Activated CD8-positive, alpha-beta memory T cell treated with anti-CD3 and anti-CD28 coated beads for 36 hours (primary cell): ENCODE measurements at regions not wholly inside any gene's neighbourhood (a gene's known extent, or its start where the extent isn't known, plus 50 kb on each side); places are given as distances from the start of the nearest gene placed in this dataset.

Experiments used
- CTCF ChIA-PET: fragments of 350-600 bp; sonication (Branson Sonifier 250); formaldehyde crosslinking; loops from one replicate; lab custom pipeline; 2021; ENCODE audit warnings: antibody characterized with exemption; lab: Charles Lee
- POLR2A ChIA-PET: fragments of 350-600 bp; sonication (Branson Sonifier 250); formaldehyde crosslinking; loops from one replicate; lab custom pipeline; 2021; ENCODE audit warnings: antibody characterized with exemption; lab: Charles Lee

DNA sequence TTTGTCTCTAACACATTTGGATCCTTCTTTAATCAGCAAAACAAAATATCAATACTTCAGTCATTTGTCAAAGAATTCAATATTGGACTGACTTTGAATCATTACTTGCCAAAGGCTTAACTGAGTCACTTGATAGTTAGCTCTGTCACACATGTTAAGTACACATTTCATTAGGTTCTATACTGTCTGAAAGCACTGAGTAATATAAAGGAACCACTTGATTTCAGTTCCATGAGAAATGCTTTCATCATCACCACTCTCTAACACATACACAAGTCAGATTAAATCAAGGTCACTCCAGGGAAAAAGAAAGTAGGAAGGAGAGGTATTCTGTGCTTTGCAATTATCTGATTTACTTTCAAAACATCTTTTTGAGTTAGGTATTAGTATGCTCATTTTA, 1233.1 kb downstream of the C4orf33 start:
- ChIA-PET POLR2A (no interaction called here), CTCF (no interaction called here)

DNA sequence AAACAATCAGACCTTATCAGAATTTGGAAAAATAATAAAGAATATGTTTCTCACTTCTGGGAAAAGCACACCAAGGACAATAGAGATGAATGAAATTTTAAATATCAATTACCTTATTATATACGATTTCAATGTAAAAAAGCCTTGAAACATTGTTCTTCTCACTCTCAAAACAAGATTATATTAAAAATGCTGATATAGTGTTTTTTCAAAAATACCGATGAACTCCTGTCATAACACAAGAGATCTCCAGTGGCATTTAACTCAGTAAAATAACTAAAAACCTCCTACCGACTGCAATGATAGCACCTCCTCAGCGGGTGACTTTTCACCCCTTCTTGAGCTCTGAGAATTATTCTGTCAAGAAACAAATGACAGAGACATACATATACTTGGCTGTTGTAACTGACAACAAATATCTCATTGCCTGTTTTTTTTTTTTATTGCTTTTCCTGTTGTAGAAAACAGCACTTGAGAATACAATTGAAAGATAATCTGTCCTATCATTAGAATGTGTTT, 1237.3 kb downstream of the C4orf33 start:
- POLR2A ChIA-PET = no interaction called here
- CTCF ChIA-PET = no interaction called here

DNA sequence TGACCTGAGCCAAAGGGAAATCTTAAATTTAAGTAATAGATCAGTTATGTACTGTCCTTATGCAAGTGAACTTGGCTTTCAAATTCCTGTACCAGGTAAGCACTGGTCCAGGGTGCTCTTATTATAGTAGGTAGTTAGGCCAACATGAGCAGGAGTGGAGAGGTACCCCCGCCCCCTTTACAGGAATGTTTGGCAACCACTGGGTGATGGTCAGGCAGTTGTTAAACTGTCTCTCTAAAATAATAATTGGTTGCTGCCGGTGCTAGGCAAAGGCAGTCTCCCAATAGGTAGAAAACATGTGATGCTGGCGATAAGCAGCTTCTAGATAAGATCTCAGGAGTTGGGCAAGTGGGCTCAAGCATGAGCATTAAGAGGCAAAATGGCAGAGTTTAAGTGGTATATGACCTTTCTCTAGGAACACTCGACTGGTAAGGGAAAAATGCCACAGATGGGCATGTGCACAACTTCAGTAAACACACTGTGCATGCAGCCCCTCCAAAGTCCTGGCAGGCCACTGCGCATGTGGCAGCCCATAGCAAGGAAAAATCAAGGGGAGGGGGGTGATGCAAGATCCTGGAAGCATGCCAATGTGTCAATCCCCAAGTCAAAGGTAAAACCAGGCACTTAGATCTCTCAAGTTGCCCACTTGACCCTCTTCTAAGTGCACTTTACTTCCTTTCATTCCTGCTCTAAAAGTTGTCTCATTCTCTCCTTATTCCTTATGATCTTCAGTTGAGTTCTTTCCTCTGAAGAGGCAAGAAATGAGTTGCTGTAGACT, 1239.7 kb downstream of the C4orf33 start:
- ChIA-PET CTCF (no interaction called here), POLR2A (no interaction called here)

DNA sequence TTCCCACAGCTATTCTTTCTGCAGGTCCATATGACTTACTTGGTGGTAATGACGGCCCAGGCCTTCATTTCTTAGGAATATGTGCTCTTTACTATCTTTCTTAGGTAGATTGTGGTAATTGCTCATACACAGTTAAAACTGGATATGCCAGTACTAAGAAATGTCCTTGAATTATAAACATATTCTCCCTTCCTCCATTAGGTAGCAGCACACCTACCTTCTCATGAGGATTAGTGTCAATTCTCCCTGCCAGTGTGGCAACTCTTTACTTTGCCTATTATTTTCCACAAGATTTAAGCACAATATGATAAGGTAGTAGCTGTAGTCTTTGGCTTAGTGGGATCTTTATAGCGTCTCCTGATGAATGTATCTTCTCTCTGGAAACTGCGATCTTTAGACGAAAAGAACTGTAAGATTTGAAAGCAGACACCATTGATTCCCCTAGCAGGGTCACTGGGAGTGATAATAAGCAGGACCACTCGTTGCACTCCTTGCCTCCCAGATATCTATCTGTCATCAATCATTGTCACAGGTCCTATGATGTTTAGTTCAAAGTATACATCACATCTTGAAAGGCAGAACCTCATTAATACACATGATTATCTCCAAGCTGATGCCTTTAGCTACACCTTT, 1240.7 kb downstream of the C4orf33 start:
- ChIA-PET CTCF (no interaction called here), POLR2A (no interaction called here)

DNA sequence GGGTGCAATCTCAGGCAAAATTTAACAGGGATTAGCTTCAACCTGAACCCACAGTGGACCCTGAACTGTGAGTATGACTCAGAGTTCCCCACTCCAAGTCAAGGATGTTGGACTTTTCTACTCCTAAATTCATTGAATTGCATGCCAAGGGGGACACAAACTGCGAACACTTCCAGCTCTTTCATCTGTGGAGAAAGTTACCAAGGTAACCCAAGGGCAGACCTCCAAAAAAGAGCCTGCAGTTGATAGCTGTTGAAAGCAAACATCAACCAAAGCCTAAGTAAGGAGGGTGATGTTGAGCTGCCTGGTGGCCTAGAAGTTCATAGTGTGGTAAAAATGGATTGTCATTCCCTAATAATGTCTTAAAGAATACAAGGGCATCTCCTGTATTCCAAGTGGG, 1242.9 kb downstream of the C4orf33 start:
- ChIA-PET POLR2A (no interaction called here), CTCF (no interaction called here)

DNA sequence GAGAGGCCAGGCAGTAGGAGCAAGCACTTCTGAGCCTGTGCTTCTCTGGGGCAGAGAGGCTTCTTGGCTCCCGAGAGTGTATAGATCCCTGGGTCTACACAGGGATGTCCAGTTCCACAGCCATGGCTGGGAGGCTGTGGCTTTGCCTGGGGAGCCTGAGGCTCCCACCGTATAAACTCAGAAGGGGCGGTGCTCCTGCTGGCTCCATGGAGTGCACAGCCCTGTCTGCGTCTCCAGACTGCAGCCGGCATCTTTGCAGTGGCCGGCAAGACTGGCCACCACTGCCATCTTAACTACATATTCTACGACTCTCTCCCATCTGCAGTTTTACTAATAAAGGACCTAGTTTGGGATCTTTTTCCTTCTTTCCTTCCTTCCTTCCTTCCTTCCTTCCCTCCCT, 1253.8 kb downstream of the C4orf33 start:
- POLR2A ChIA-PET = no interaction called here
- CTCF ChIA-PET = no interaction called here

DNA sequence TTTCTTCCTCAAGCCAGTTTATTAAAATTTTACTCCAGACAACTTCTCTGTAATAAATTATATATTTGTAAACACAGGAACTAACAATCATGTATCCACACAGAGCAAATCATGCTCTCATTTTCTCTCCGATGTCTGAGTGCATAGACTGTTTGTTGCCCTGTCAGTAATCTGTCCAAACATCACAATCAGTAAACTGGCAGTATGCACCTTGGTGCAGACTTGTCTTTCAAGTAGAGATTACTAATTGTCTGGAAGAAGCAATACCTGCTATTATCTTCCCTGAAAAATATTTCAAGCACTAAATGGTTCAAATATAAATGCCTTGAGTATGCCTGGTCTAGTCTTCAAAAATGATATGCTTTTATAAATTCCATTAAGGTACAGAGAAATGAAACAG, 1260.9 kb downstream of the C4orf33 start:
- CTCF ChIA-PET = no interaction called here
- POLR2A ChIA-PET = no interaction called here

DNA sequence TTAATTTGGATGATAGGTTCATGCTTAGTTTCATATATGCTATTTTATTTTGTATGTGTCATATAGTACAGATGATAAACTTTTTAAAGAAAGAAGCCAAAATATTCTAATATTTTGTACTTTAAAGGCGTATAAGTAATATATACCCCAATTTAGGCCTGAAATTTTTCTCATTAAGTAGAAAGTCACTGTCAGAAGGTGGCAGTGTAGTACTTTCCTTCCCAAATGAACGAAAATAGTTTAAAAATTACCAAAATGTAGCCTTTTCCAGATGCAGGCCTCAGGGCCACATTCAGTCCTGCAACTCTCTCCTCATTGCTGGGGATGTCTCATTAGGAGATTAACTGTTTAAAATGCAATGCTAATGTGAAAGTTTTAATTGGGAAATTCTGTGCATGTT, 1263.6 kb downstream of the C4orf33 start:
- CTCF ChIA-PET = no interaction called here

DNA sequence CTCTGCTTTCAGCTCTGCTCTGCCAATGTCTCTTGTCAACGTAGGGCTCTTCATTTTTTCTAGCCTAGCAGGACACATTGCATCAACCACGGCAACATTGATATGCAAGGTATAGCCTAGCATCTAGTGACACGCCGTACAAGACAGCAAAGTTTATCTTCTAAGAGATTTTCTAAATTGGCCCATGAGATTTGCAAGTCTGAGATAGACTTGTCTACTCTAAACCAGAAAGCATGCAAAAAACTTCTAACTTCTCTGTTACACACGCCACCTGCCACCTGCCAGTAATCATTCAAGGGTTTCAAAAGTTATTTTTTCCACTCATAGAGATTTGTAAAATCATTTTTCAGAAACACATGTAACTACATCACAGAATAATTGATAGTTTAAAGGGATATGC, 1265.7 kb downstream of the C4orf33 start:
- ChIA-PET POLR2A (no interaction called here), CTCF (no interaction called here)

More for the DNA sequence above, 1263.6 kb downstream of the C4orf33 start:
- POLR2A ChIA-PET = no interaction called here

DNA sequence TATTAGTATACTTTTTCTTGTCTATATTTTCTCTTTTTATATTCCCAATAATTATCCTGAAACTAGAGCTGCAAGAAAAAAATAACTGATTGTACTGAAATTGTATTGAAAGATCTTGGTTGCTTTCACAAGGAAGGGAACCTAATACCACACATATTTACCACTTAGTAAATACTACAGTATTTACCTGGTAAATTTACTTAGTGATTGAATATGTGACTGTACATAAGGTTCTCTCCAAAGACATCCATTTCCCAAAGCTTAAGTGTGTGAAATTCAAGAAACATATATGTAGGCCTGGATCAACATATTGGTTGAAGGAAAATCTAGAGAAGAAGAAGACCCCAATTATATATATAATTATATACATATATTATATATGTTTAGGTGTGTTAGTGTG, 1272.7 kb downstream of the C4orf33 start:
- CTCF ChIA-PET = no interaction called here

DNA sequence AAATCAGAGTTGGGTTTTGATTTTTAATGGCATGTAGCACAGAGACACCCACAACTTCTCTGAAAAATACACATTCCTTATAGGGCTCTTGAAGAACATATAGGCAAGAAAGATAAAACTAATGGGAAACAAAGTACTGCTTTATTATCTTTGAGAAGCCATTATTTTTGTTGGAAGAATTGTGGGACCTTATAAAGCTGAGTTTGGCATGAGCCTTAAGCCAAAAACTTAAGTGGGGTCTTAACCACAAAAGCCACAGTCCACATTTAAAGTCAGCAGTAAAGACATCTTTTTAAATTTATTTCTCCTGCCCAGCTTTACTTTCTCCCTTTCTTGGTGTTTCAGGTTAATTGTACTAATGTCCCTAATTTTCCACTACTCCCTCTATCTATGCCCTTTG, 1297.3 kb downstream of the C4orf33 start:
- ChIA-PET POLR2A (no interaction called here), CTCF (no interaction called here)

More for the DNA sequence above, 1272.7 kb downstream of the C4orf33 start:
- POLR2A ChIA-PET = no interaction called here

DNA sequence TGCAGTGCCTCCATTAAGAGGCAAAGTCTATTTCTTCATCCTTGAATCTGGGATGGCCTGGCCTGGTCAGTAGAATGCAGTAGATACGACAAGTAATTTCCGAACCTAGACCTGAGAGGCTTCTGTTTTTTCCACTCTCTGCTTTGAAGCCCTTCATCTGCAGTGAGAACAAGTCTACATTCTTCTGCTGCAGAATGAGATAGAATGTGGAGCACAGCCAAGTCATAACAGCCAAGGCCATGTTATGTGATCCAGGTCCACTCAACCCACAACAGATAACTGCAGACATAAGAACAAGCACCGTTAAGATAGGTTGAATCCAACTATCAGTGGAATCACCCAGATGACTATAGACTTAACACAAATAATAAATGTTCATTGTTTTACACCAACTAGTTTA, 1297.7 kb downstream of the C4orf33 start:
- ChIA-PET CTCF (interaction anchor here (0.6 kb wide), 1 partner anchor 240 kb away, joined by 3 read pairs; no protein-coding TSS in a partner anchor), POLR2A (no interaction called here)

DNA sequence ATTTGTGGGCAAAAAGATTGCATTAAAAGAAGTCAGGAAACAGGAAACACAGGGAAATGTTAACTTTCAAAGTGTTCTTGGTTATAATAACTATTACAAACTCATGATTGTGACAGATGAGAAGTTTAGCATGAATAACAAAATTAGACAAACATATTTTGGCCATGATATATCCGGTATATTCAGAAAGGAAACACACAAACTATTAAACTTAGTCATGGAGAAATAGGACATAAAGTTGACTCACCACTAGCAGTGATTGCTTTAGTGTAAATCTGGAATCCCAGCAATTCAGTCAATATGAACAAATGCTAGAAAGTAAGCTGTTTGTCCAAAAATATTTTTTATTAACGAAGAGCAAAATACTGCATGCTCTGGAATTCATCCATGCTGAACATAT, 1299.9 kb downstream of the C4orf33 start:
- POLR2A ChIA-PET = no interaction called here
- CTCF ChIA-PET = no interaction called here

DNA sequence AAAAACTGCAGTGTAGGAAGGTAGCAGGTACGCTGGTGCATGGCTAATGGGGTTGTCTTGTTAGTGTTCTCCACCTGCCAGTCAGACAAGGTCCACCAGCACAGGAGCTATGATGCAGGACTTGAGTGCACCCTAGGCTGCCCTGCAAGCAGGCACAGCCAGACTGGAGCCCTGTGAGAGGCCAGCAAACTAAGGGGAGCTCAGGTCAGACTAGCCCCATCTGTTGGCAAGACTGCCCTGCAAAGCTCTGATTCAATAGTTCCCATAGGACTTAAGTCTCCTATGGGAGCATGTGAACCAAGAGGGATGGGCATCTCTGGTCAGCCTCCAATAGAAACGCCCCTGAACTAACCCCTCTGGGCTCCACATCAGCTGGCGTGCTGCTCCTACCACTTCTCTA, 1307.3 kb downstream of the C4orf33 start:
- ChIA-PET POLR2A (no interaction called here), CTCF (no interaction called here)

DNA sequence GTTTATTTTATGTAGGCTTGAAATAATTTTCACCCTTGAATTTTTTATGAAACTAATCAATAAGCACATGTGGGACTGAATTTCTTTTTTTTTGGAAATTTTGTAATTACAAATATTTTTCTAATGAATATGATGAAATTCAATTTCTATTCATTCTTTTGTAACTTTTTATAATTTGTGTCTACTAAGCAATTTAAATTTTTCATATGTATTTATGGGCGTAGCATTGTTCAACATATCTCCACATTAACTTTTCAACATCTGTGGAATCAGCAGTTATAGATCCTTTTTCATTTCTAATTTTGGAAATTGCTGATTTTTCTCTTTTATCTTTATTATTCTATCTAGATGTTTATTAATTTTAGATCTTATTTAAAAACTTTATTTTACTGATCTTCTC, 1320.3 kb downstream of the C4orf33 start:
- CTCF ChIA-PET = no interaction called here
- POLR2A ChIA-PET = no interaction called here

DNA sequence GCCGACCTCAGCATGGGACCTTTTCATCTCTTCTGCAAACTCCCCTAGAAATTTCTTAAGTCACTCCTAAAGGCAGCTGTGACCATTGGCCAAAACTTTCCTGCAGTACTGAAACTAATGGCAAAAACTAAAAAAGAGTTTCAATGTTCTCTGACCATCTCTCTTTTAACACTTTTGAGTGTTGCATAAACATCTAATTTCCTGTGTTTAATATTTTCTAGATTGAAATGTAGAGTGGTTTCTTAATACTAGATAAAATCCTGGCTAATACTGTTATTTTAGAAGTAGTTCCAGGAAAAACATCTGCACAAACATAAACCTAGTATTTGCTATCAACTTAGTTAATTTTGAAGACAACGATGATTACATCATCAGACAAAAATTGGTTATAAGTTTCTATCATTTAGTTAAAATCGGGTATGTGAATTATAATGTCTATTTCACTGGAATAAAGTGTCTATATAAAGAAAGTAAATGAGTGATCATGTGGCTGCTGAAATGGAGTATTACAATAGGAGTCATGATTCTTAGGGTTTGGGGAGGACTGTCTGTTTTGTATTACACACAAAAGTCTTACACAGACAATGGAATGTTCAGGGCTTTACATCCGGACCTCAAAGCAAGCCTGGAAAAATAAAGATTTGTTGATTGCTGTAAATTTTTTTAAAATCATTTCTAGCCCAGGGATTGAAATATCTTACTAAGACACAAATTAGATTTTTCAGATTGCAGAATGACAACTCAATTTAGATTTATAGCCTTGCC, 1323.4 kb downstream of the C4orf33 start:
- ChIA-PET POLR2A (no interaction called here), CTCF (interaction anchor here (1.0 kb wide), 1 partner anchor 133 kb away, joined by 3 read pairs; no protein-coding TSS in a partner anchor)

DNA sequence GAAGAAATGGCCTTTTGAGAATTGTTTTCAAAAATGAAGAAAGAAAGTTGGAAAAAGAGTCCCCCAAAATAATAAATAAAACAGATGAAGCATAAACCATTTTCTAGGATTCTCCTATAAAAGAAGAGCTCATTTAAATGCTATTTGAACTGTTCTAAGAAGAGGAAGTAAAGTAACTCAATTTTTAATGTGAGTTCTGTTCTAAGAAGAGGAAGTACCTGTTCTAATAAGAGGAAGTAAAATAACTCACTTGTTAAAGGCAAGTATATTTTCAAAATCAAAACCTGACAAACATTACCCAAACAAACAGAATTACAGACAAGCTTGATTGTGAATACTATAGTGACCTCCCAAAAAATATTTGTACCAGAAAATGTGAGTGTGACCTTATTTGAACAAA, 1326.3 kb downstream of the C4orf33 start:
- POLR2A ChIA-PET = no interaction called here
- CTCF ChIA-PET = no interaction called here

DNA sequence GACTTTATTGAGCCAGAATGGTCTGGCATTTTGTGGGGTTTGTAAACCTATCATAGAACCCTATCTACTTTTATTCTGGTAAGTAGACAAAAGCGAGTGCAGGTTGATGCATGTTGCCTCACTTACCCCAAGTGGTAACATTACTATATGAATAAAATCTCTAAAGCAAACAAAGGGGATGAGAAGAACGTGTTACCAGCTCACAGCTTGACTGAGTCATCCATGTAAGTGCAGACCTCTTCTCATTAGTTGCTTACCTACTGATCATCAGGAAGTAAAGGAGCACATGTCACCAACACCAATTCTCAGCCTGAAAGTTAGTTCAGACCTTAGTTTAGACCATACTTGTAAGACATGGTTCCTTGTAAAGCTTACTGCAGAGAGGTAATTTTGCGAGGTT, 1328.3 kb downstream of the C4orf33 start:
- ChIA-PET CTCF (no interaction called here), POLR2A (no interaction called here)

DNA sequence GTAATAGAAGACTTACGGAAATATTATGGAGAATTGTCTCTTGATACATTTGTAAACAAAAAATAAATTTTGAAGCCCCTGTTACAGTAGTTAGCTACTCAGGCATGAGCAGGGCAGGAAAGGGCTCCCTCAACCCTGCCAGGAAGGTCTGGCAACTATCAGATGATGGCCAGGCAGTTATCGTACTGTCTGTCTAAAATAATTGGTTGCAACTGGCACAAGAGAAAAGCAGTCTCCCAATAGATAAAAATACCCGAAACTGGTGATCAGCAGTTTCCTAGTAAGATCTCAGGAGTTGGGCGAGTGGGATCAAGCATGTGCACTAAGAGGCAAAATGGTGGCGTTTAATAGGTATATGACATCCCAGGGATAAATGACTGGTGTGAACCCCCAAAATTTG, 1336.3 kb downstream of the C4orf33 start:
- ChIA-PET CTCF (no interaction called here), POLR2A (no interaction called here)

DNA sequence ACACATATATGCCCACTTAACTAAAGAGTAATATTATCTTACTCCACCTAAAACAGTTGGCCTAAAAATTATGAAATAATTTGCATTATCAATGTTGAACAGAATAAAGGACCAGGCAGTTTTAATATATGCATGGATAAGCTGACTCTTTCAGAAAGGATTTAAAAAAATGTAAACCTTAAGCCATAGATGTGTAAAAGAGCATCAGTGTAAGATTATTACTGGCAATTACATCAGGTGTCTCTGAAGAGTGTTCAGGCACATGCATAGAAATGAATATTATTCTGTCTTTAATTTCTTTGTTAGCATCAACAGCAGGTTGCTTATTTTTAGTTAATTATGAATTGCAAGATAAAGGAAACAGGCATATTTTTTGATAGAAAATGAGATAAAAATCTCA, 1353.8 kb downstream of the C4orf33 start:
- CTCF ChIA-PET = no interaction called here
- POLR2A ChIA-PET = no interaction called here
